GM12878 (cell line): ENCODE measurements at regions not wholly inside any gene's neighbourhood (a gene's known extent, or its start where the extent isn't known, plus 50 kb on each side); places are given as distances from the start of the nearest gene placed in this dataset.

Experiments used
- ATAC-seq: fragments of 200-7000 bp; cut with Tn5 transposase; 3 replicates; pipeline ENCODE4 v1.9.1; 2020; ENCODE audit warnings: mild to moderate bottlenecking, moderate library complexity
- BruUV-seq: library from RNA; stranded (reverse); fragments of 400-500 nt; replicated peaks from 2 replicates; lab custom pipeline; 2021; lab: Mats Ljungman, UMichigan
- CTCF ChIA-PET: fragments of 300-600 bp; sonication (Branson Sonifier 250); formaldehyde crosslinking; extraction: SDS; loops from one replicate; lab custom pipeline; 2021; ENCODE audit warnings: inconsistent platforms; lab: Yijun Ruan, JAX
- POLR2A ChIA-PET: fragments of 350-600 bp; formaldehyde crosslinking; extraction: SDS; loops from one replicate; lab custom pipeline; 2021; ENCODE audit warnings: inconsistent platforms; lab: Charles Lee
- RAD21 ChIA-PET: fragments of 300-600 bp; sonication (Branson Sonifier 250); formaldehyde crosslinking; loops from one replicate; lab custom pipeline; 2023; ENCODE audit warnings: antibody characterized with exemption; ENCODE audit not compliant: unreplicated experiment; lab: Charles Lee
- SMC1A ChIA-PET: fragments of 300-600 bp; sonication (Branson Sonifier 250); formaldehyde crosslinking; loops from one replicate; lab custom pipeline; 2023; ENCODE audit not compliant: unreplicated experiment, uncharacterized antibody; lab: Charles Lee
- DNase-seq: peaks from one replicate; pipeline ENCODE4 v3.0.0-alpha.2; 2011; ENCODE audit warnings: low read depth, low spot score
- FAIRE-seq: peaks from 3 replicates; lab custom pipeline; 2011; peaks lifted over from hg19 to GRCh38; lab: Jason Lieb, UNC
- H2AFZ ChIP-seq: 2 replicates; pipeline ENCODE4 v1.6.0; 2011; ENCODE audit warnings: low read depth, low read length, control low read depth; ENCODE audit not compliant: control insufficient read depth
- H3K27ac ChIP-seq: 2 replicates; pipeline ENCODE4 v1.5.1; 2011; ENCODE audit warnings: control low read depth; ENCODE audit not compliant: control insufficient read depth, insufficient read depth
- H3K27me3 ChIP-seq, 2 experiments: replicated peaks in 1 of 2; 2 replicates each; pipeline versions ENCODE4 v1.6.0 to v1.6.1; 2011; ENCODE audit warnings: low read length in 1 of 2; ENCODE audit not compliant: control insufficient read depth in 2 of 2, insufficient read depth in 2 of 2
- H3K36me3 ChIP-seq, 2 experiments: 2 replicates each; pipeline ENCODE4 v1.5.1; 2011; ENCODE audit warnings: low read length in 1 of 2; ENCODE audit not compliant: control insufficient read depth in 2 of 2, insufficient read depth in 2 of 2
- H3K4me1 ChIP-seq: 2 replicates; pipeline ENCODE4 v1.6.1; 2011; ENCODE audit warnings: mild to moderate bottlenecking, low read length, moderate library complexity, mixed read lengths; ENCODE audit not compliant: control insufficient read depth, insufficient read depth
- H3K4me2 ChIP-seq: 2 replicates; pipeline ENCODE4 v1.6.0; 2011; ENCODE audit warnings: control low read depth; ENCODE audit not compliant: control insufficient read depth, insufficient read depth
- H3K4me3 ChIP-seq: fragments of 200-600 bp; sonication (generic); 2 replicates; pipeline ENCODE4 v1.5.1; 2016
- H3K79me2 ChIP-seq: 2 replicates; pipeline ENCODE4 v1.6.0; 2011; ENCODE audit warnings: low read length; ENCODE audit not compliant: control insufficient read depth, insufficient read depth
- H3K9ac ChIP-seq: 2 replicates; pipeline ENCODE4 v1.8.0; 2011; ENCODE audit warnings: low read length, control low read depth, mixed read lengths; ENCODE audit not compliant: control insufficient read depth, insufficient read depth
- H3K9me3 ChIP-seq: replicated peaks from 3 replicates; pipeline ENCODE4 v1.5.1; 2011; ENCODE audit warnings: mild to moderate bottlenecking, low read length; ENCODE audit not compliant: control insufficient read depth, insufficient read depth
- H4K20me1 ChIP-seq: 2 replicates; pipeline ENCODE4 v1.6.0; 2011; ENCODE audit not compliant: control insufficient read depth, insufficient read depth
- JUNB ChIP-seq: IDR thresholded peaks from 2 replicates; pipeline ENCODE4 v1.6.1; 2016; ENCODE audit warnings: antibody characterized with exemption, mild to moderate bottlenecking
- SPI1 ChIP-seq: IDR thresholded peaks from 2 replicates; pipeline ENCODE4 v1.6.1; 2011; ENCODE audit warnings: low read depth, mild to moderate bottlenecking, low read length, moderate library complexity, borderline replicate concordance; ENCODE audit not compliant: insufficient read depth
- TCF3 ChIP-seq: IDR thresholded peaks from 2 replicates; pipeline ENCODE4 v1.6.1; 2012; ENCODE audit warnings: low read depth, mild to moderate bottlenecking, low read length, borderline replicate concordance; ENCODE audit not compliant: insufficient read depth
- WGBS: methylation state at CpG from one replicate; pipeline ENCODE4 v1.1.6; 2016; ENCODE audit warnings: low lambda C conversion rate; ENCODE audit not compliant: insufficient replicate concordance, insufficient coverage; ENCODE audit errors: missing lambda C conversion rate; 5-methylcytosine and 5-hydroxymethylcytosine counted together
- in situ Hi-C: fragments of 300-500 bp; cut with MboI; formaldehyde crosslinking; loops from 9 replicates; pipeline ENCODE4 v1.14.3; 2018; ENCODE audit warnings: mixed read lengths
- intact Hi-C: fragments of 100-400 bp; cut with micrococcal nuclease; formaldehyde crosslinking; loops from one replicate; pipeline ENCODE4 v1.14.2; 2022; ENCODE audit not compliant: unreplicated experiment
- TF ChIP-seq, protein P1 (sequence below): fragments of 450-650 bp; IDR thresholded peaks from 2 replicates; pipeline ENCODE4 v1.6.1; 2018; ENCODE audit warnings: borderline replicate concordance, mild to moderate bottlenecking; ENCODE audit not compliant: partially characterized antibody
- TF ChIP-seq, protein P2 (sequence below): fragments of 450-650 bp; IDR thresholded peaks from 2 replicates; pipeline ENCODE4 v1.6.1; 2017; ENCODE audit warnings: low read depth, mild to moderate bottlenecking, moderate library complexity

DNA sequence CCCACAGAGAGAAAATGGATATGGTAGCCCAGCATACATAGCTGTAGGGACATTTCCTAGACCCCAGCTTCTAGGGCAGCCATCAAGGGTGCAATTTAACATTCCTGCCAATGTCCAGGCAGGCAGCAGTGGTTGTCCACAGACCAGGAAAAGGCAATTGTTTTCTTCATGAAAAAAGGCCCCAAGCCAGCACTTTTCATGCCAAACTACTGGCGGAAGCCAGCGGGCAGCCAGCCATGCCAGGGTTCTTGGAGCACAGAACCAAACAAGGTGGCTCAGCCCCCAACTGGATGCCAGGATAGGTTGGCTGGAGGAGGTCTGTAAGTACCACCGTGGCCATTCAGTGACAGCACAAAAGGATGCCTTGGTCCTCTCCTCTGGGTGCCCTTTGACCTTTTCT, 94.6 kb downstream of the BANF2 start:
- Histone ChIP-seq H3K27me3 (no peaks in the 10 kb centered on the region; a peak in 2 of 4 replicates), H3K79me2 (no peaks in the 10 kb centered on the region), H2AFZ (no peak overlapping the region), H3K4me2 (no peak overlapping the region), H3K27ac (no peak overlapping the region), H4K20me1 (no peaks in the 10 kb centered on the region), H3K4me1 (no peaks in the 10 kb centered on the region), H3K4me3 (no peak overlapping the region), H3K9me3 (no peaks in the 10 kb centered on the region; the same call in 2 of the 3 replicates), H3K36me3 (no peaks in the 10 kb centered on the region), H3K9ac (no peak overlapping the region)
- ATAC-seq (no peak), DNase-seq (no peak), FAIRE-seq (no peak)
- TF ChIP-seq SPI1 (no peak), TCF3 (no peak), JUNB (no peak)
- TF ChIP-seq, protein P1, sequence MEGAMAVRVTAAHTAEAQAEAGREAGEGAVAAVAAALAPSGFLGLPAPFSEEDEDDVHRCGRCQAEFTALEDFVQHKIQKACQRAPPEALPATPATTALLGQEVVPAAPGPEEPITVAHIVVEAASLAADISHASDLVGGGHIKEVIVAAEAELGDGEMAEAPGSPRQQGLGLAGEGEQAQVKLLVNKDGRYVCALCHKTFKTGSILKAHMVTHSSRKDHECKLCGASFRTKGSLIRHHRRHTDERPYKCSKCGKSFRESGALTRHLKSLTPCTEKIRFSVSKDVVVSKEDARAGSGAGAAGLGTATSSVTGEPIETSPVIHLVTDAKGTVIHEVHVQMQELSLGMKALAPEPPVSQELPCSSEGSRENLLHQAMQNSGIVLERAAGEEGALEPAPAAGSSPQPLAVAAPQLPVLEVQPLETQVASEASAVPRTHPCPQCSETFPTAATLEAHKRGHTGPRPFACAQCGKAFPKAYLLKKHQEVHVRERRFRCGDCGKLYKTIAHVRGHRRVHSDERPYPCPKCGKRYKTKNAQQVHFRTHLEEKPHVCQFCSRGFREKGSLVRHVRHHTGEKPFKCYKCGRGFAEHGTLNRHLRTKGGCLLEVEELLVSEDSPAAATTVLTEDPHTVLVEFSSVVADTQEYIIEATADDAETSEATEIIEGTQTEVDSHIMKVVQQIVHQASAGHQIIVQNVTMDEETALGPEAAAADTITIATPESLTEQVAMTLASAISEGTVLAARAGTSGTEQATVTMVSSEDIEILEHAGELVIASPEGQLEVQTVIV: no peak
- TF ChIP-seq, protein P2, sequence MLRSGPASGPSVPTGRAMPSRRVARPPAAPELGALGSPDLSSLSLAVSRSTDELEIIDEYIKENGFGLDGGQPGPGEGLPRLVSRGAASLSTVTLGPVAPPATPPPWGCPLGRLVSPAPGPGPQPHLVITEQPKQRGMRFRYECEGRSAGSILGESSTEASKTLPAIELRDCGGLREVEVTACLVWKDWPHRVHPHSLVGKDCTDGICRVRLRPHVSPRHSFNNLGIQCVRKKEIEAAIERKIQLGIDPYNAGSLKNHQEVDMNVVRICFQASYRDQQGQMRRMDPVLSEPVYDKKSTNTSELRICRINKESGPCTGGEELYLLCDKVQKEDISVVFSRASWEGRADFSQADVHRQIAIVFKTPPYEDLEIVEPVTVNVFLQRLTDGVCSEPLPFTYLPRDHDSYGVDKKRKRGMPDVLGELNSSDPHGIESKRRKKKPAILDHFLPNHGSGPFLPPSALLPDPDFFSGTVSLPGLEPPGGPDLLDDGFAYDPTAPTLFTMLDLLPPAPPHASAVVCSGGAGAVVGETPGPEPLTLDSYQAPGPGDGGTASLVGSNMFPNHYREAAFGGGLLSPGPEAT: no peak
- intact Hi-C loops: no loop called here
- in situ Hi-C loops: no loop called here
- 45% methylated on average over 3 of the region's 3 CpGs for WGBS
- no TSS peak for BruUV-seq
- CTCF ChIA-PET: no interaction called here
- SMC1A ChIA-PET: no interaction called here
- RAD21 ChIA-PET: no interaction called here
- POLR2A ChIA-PET: no interaction called here
